Fibroblast of the aortic adventitia (primary cell): ENCODE measurements at regions not wholly inside any gene's neighbourhood (a gene's known extent, or its start where the extent isn't known, plus 50 kb on each side); places are given as distances from the start of the nearest gene placed in this dataset.
A peak's percentile ranks its signal among the peaks of the same experiment; 100 is the strongest.

Experiments used
- DNase-seq: peaks from one replicate; pipeline ENCODE4 v3.0.0-alpha.2; 2010; ENCODE audit warnings: low read depth
- H3K4me3 ChIP-seq: 2 replicates; pipeline ENCODE4 v1.5.1; 2011; ENCODE audit warnings: low read depth, mild to moderate bottlenecking, control low read depth, low read length, moderate library complexity
- TF ChIP-seq, protein P1 (sequence below): IDR thresholded peaks from 2 replicates; pipeline ENCODE4 v1.5.1; 2011; ENCODE audit warnings: mild to moderate bottlenecking, low read length, control low read depth, inconsistent platforms; ENCODE audit not compliant: insufficient read depth

DNA sequence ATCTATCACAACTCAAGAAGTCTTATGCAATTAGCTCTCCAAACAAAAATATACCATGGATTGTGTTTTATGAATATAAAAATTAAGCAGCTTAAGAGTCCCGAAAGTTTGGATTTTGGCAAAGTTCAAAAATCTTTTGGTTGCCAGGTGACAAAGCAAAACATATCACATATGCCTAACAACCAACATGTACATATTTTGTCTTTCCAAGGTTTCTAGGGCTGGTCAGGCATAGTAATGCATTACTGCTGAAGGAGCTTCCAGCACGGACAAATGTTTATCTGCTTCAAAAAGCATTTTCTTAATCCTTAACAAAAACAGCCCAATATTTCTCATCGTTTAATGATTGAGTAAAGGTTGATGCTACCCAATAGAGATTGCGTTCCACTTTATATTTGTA lies 1327.1 kb upstream of the ZEB2 start:
- peak; percentile 32 for DNase-seq
- TF ChIP-seq, protein P1, sequence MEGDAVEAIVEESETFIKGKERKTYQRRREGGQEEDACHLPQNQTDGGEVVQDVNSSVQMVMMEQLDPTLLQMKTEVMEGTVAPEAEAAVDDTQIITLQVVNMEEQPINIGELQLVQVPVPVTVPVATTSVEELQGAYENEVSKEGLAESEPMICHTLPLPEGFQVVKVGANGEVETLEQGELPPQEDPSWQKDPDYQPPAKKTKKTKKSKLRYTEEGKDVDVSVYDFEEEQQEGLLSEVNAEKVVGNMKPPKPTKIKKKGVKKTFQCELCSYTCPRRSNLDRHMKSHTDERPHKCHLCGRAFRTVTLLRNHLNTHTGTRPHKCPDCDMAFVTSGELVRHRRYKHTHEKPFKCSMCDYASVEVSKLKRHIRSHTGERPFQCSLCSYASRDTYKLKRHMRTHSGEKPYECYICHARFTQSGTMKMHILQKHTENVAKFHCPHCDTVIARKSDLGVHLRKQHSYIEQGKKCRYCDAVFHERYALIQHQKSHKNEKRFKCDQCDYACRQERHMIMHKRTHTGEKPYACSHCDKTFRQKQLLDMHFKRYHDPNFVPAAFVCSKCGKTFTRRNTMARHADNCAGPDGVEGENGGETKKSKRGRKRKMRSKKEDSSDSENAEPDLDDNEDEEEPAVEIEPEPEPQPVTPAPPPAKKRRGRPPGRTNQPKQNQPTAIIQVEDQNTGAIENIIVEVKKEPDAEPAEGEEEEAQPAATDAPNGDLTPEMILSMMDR: no peak
- no peak overlapping the region for H3K4me3 ChIP-seq

DNA sequence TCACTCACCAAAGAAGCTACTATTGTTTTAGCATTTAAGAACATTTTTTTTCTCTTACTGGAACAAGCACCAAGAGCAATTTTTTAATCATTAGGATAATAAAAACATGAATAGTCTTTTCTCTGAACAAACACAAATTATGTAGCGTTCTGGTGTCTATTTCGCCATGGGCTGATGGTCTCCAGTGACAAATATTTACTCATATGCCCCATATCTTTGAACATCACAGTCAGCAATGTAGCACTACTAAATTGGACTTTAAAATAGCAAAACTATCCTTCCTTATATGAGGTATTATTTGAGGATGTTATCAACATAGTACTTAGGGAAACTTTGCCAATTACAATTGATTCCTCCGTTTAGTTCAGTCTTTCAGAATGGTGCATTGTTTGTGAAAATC lies 1326.0 kb upstream of the ZEB2 start:
- TF ChIP-seq, protein P1: no peak
- no peak for DNase-seq
- H3K4me3 ChIP-seq: no peak overlapping the region

DNA sequence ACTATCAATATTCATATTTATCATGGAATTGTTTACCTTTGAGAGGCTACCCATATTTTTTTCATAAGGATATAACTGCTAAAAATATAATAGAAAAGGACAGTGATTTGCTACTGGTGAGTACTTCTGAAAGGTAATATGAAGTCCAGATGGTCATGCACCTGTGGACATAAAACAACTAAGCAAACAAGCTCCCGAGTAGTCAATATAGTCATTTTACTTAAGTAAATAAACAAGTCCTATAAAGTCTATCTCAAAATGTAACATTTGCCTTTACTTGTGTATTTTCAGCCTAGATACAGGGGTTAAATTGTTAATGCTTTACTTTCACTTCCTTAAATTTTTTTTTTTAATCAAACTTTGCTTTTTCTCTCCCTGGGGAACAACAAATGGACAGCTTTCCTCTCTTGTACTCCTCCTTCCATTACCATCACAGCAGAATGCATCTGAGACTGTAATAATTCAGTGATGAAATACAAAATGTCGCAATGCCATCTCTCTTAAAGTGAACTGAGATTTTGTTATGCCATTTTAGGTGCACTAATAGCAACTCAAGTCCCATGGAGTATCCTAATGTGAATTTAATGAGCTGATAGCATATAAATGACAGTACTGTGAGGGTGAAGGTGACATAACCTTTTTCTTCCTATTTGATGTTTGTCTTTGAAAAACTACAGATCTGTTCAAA lies 1325.4 kb upstream of the ZEB2 start:
- TF ChIP-seq, protein P1: no peak
- no peak overlapping the region for H3K4me3 ChIP-seq
- DNase-seq: peak; percentile 25

DNA sequence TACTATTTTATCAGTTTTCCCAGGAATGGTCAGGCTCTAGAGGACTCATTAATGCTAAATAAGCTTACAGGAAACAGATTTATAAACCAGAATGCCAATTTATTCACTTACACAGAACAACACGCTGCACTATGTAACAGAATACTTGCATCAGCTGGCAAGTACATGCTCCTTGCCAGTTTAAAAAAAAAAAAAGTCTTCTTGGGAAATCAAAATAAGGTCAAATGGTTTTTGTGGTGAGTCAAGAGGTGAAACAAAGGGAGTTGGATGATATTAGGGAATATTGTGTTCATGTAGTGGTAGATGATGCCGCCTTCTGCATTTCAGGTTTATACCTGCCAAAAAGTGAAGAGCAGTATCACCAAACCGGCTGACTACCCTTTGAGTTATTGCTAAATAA lies 1322.1 kb upstream of the ZEB2 start:
- peak; percentile 7 for DNase-seq
- TF ChIP-seq, protein P1: no peak
- no peak overlapping the region for H3K4me3 ChIP-seq

DNA sequence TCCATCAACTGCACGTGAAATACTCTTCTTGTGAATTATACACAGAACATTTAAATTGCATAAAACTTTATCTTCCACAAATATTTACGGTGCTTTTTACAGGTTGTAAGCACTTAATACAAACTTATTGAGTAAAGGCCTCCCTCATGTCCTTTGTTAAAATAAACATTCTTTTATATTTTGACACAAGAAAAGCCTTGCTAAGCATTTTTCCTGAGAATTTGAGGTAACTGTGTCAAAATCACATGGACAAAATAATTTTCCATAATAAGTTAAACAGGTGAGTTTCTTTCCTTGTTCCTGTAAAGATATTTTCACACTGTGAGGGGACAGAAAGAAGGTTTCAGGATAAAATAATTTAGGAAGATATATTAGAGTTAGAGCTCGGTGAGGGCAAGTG lies 1317.1 kb upstream of the ZEB2 start:
- TF ChIP-seq, protein P1: no peak
- no peak for DNase-seq
- no peak overlapping the region for H3K4me3 ChIP-seq

DNA sequence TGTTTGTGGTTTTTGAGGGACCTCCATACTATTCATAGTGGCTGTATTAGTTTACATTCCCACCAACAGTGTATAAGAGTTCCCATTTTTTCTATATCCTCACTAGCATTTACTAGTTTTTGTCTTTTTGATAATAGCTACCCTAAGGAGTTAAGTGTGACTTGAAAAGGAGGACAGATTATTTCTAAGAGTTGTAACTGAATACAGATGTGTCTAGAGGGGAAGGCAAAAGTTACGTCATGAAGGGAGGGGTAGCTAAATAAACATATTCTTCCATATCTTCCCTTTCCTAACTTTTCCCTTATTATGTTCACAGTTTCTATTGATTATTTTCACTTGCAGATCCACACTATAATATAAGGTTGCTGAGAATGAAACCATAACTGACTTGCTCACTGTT lies 1315.7 kb upstream of the ZEB2 start:
- TF ChIP-seq, protein P1: no peak
- H3K4me3 ChIP-seq: no peak overlapping the region
- DNase-seq: no peak

DNA sequence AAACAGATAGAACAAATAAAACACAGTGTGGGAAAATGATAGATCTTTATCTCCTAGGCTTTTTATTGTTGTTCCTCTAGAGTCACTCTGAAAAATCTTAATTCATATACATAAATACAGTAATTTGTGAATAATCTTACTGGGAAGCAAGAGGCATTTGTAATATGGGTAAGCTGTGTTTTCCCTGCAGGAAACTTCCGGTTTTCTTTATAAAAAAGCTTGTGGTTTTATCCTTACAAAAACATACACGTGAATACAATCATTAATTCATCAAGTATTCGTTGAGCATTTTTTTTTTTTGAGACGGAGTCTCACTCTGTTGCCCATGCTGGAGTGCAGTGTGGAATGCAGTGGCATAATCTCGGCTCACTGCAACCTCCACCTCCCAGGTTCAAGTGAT lies 1312.8 kb upstream of the ZEB2 start:
- no peak for DNase-seq
- TF ChIP-seq, protein P1: no peak
- H3K4me3 ChIP-seq: no peak overlapping the region
